HG03025 (cell line): ENCODE measurements at regions not wholly inside any gene's neighbourhood (a gene's known extent, or its start where the extent isn't known, plus 50 kb on each side); places are given as distances from the start of the nearest gene placed in this dataset.
"Not testable (repeated sequence)": the region's sequence is repeated elsewhere in the genome, so short reads cannot be mapped to it uniquely, and the experiment has no call there.

Experiments used
- ATAC-seq: cut with Tn5 transposase; IDR thresholded peaks from one replicate; pipeline ENCODE4 v1.9.1; 2021; ENCODE audit warnings: mild to moderate bottlenecking, moderate library complexity; ENCODE audit not compliant: unreplicated experiment, low FRiP score

DNA sequence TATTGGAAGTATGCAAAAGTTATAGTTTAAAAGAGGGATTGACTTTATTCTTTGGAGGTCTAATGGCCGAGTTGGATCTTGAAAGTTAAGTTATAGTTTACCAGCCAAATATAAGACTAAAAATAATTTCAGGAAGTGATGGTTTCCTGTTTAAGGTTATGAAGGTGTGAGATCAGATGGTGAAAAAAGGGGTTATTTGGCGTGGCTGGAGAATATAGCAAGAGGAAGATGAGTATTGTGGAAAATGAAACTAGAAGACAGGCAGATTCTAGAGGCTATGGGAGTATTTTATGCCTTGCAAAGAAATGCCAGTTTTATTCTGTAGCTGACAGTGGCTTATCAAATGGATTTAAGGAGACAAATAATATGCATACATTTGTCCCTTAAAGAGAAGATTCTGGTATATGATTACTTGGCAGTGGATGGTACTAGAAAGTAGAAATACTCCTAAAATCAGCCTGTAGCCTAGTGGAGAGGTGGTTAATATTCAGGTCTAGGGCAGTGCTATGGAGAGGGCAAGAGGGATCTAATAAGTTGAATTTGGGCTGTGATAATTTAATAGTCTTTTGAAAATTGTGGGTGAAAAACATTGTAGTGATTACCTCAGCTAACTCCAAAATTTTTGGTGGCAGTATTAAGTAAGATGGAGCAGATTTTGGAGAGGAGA, 1091.8 kb upstream of the ATXN7L3B start:
- ATAC-seq: no peak

DNA sequence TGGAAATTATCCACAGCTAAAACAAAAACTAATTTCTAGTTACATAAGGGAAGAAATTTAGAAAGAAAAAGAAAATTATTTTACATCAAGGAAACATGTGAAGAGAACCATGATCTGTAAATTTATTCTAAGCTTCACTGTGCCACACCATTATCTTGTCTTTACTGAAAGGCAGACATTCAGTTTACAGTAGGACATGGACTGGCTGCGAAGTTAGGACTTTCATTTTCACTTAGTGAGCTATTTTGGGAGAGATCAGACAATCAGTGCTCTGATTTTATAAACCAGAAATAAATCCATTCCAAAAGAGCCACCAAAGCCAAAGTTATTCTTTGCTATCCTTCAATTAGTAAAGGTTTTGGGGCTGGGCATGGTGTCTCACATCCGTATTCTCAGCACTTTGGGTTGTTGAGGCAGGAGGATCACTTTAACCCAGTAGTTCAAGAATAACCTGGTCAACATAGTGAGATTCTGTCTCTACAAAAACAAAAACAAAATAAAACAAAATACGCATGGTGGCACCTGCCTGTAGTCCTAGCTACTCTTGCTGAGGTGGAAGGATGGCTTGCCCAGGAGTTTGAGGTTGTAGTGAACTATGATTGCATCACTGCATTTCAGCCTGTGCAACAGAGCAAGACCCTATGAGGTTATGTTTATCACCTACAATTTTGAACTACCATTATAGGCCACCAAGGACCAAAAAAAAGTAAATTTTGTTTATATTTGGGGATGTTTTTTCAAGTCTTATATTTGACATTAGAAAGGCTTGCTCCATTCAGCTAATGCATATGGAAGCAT, 1084.8 kb upstream of the ATXN7L3B start:
- no peak for ATAC-seq

DNA sequence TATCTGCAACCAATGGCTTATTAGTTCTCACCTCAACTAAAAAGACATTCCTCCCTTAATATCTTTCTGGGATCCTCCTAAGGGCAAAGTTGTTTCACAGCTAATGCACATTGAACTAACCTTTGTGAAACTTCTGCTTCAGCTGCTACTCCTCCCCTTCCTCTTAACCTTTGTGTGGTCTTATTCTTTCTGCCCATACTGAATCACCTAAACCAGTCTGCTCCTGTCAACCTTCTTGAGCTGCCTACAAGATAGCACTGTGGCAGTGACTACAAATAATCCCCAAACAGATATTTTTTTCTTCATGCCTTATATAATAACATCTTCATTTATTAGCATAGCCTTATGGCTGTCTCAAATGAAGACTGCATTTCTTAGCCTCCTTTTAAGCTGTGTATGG, 1077.4 kb upstream of the ATXN7L3B start:
- ATAC-seq: no peak

DNA sequence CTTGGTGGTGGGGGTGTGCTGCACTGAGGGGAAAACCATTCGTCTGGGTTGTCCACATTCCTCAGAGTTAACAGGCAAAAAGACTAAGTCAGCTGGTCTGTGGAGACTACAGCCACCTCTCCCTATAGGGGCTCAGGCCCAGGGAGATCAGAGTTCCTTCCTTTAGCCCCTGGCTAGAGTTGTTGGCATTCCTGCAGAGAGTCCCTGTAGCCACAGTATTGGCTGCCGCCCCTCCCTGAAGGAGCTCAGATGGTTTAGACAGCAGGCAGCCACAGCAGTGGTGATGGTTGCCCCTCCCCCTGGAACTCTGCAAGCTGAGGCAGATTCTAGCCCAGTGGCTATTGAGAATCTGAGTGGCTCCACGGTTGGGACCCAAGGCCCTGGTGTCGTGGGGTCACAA, 1072.5 kb upstream of the ATXN7L3B start:
- no peak for ATAC-seq

DNA sequence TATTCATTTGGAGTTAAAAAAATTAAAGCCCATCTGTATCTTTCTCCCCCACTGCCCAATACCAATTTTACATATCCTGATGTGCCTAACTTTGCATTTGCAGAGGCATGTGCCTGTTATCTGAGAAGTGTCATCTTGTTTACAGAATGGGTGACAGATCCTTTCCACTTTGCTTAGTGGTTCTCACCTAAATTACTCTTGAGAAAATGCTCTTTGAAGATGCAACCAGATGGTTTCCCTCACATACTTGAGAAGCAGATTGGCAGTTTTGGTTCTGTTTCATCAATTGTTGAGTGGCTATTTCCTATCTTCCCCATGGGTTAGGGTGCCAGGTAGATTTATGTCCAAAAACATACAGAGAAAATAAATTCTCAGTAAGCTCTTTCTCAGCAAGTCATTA, 1051.4 kb upstream of the ATXN7L3B start:
- ATAC-seq: no peak

DNA sequence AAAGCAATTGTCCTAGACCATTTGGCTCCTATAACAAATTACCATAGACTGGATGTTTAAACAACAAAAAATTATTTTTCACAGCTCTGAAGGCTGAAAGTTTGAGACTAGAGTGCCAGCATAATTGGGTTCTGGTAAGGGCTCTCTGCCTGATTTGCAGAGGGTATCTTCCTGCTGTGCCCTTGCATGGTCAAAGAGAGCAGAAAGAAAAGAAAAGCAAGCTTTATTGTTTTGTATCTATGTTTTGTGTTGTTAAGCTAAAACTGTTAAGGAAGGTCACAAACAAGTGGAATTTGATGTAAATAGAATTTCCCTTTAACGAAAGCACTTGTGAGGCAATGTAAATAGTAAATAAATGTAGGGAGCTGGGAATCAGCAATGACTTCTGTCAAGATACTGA, 1031.0 kb upstream of the ATXN7L3B start:
- ATAC-seq: no peak

DNA sequence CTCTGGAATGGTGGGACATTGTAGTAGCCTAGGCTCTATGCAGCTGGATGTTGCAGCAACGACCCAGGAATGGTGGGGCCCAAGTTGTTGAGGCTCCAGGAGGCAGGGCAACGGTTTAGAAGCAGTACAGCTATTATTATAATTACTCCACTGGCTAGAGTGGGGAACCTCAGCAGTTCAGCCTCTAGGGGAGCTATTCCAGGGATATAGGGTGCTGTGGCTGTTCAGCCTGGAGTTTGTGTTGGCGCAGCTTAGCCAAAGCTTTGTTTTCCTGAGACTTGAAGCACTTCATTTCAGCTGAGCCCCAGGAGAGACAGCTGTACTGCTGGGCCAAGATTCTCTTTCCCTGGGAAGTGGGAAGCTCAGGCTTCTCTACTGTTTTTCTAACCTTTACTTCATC, 1023.0 kb upstream of the ATXN7L3B start:
- ATAC-seq: no peak

DNA sequence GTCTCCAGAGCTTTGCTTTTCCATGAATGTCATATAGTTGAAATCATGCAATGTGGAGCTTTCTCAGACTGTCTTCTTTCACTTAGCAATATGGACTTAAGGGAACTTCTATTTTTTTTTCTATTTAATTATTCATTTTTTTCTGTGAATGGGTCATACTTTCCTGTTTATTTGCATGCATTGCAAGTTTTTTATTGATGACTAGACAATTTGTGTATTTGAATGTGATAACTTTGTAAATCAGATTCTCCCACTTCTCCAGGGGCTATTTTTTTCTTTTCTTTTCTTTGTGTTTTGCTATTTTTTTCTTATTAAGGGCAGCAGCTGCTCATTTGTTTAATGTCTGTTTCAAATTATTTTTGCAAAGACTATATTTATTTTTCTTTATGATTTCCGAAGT, 1019.8 kb upstream of the ATXN7L3B start:
- no peak for ATAC-seq

DNA sequence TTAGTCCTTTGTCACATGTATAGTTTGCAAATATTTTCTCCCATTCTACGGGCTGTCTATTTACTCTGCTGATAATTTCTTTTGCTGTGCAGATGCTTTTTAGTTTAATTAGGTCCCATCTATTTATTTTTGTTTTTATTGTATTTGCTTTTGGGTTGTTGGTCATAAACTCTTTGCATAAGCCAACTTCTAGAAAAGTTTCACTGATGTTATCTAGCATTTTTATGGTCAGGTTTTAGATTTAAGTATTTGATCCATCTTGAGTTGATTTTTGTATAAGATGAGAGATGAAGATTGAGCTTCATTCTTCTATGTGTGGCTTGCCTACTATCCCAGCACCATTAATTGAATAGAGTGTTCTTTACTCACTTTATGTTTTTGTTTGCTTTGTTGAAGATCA, 1008.4 kb upstream of the ATXN7L3B start:
- no peak for ATAC-seq

DNA sequence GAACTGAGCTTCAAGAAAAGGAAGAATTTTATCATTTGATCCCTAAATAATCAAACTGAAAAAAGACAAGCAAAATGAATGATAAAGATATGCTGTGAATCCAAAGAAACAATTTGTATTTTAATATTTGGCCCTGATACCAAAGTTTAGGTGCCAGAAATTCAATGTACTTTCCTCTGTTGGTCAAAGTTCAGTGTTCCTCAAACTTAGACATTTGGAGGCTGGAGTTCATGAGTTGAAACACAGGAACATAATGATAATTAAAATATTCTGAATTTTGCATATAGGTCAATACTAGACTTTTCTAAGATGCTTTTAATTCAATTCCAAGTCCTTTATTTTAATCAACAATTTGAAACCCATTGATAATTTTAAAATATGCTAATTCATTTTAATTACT, 1007.7 kb upstream of the ATXN7L3B start:
- ATAC-seq: no peak

DNA sequence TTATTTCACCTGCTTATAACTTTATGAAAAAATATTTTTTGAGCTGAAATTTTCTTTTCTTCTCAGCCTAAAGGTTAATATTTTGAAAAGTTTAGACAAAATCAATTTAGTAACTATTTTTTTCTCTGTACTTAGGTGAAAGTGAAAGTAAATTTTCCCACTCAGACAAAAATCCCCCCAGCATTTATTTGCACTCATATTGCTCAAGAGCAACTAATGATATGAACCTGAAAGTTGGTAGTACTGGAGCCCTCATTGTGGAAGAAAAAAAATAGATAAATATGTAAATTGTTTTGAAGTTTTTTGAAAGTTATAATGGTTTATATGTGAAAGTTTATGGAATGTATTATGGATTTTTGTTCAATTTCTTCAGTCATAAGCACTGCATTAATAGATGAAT, 1005.9 kb upstream of the ATXN7L3B start:
- no peak for ATAC-seq

DNA sequence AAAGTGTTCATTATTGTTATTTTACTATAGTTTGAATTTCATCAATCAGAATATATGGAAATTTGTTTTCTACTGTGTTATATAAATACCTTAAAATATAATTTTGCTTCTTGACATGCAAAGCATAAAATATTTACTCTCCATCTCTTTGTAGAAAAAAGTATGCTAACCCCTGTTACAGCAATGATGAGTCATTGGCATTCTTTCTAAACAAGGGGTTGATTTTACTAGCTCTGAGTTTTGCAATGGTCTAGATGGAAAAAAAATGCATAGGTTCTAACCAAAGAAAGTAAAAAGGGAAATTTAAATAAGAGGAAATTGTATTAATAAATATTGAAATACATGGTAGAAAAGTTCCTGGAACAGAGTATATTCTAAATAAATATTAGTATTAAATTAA, 990.2 kb upstream of the ATXN7L3B start:
- ATAC-seq: no peak

DNA sequence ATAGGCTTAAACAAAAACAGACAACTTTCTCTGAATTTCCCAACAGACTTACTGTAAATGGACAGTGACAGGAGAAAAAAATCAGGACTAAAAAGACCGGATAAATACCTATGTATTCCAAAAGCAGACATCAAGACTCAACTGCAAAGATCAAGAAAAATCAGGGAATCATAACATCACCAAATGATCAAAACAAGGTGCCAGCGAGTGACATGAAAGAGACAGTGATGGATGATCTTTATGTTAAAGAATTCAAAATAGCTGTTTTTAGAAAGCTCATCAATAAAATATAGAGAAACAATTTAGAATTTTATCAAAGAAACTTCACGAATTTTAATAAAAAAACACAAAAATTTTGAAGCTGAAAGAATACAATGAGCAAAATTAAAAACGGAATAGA, 952.5 kb upstream of the ATXN7L3B start:
- no peak for ATAC-seq

DNA sequence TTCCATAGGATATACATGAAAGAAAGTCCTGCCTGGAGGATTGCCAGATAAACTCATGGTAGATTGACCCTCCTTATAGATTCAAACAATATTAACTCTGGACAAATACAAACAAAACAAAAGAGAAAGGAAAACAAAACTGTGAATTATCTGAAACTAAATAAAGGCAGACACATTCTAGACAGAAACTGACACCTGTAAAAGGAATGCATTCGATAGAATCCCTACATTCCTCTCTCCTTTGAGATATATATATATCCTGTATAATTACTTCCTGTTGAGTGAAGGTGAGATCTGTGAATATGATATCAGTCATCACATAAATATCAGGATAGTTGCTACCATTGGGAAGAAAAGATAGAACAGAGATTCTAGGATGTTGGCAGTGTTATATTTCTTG, 948.4 kb upstream of the ATXN7L3B start:
- ATAC-seq: no peak

DNA sequence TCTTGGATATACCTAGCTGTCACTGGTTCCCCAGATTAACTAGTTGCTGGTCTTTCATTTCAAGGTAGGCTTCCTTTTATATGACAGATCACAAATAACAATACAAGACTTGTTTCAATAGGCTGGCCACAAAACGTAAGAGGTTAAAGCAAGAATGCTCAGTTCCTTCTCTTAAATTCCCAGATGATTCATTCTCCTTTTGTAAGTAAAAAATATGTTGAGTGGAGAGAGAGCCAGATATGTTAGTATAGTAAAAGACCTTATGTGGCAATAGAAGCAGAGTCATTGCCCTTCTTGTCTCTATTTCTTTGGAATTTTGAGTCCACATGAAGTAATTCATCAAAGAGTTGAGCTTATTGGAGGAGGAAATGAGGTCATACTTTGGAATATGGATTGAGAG, 939.0 kb upstream of the ATXN7L3B start:
- no peak for ATAC-seq

DNA sequence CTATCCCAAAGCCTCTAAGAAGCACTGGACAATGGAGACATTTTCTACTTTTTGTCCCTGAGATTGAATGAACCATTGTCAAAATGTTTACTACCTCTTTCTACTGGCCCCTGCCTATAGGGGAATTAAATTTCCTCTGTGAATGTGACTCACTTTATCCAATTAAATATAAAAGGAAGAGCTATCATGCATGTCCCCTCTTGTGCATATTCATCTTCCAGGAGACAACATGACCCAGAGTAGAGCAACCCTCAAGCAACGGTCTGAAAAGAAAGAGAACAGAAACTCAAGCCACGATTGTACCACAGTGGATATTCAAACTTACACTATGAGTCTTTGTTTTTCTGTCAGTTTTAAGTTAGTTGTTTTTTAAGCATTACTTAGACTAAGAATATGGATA, 938.4 kb upstream of the ATXN7L3B start:
- ATAC-seq: no peak

DNA sequence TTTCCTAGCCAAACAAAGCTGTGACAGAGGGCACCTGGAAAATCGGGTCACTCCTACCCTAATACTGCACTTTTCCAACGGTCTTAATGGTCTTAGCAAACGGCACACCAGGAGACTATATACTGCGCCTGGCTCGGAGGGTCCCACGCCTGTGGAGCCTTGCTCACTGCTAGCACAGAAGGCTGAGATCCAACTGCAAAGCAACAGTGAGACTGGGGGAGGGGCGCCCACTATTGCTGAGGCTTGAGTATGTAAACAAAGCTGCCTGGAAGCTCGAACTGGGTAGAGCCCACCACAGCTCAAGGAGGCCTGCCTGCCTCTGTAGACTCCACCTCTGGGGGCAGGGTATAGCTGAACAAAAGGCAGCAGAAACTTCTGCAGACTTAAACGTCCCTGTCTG, 931.7 kb upstream of the ATXN7L3B start:
- not testable (repeated sequence) for ATAC-seq

DNA sequence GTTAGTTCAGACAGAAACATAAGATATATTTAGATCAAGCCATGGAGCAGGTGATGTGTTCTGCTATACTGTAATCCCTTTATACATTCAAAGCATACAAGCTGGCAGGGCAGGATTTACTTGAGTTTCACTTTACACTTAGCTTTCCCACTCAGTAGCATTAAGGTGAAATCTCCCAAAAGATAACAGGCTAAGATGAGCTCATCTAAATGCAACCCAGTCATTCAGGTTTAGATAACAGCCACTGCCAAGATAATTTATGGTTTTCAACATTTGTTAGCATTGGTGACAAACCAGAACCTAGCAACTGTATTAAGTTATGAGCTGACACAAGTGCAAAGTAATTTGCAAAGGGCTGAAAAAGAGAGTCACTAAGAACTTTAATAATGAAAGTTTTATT, 925.1 kb upstream of the ATXN7L3B start:
- ATAC-seq: no peak

DNA sequence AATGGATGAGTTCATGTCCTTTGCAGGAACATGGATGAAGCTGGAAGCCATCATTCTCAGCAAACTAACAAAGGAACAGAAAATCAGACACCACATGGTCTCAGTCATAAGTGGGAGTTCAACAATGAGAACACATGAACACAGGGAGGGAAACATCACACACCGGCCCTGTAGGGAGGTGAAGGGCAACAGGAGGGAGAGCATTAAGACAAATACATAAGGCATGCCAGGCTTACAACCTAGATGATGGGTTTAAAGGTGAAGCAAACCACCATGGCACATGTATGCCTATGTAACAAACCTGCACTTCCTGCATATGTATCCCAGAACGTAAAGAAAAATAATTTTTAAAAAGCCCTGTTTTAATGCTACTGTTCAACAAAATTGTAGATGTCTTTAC, 914.2 kb upstream of the ATXN7L3B start:
- ATAC-seq: no peak

DNA sequence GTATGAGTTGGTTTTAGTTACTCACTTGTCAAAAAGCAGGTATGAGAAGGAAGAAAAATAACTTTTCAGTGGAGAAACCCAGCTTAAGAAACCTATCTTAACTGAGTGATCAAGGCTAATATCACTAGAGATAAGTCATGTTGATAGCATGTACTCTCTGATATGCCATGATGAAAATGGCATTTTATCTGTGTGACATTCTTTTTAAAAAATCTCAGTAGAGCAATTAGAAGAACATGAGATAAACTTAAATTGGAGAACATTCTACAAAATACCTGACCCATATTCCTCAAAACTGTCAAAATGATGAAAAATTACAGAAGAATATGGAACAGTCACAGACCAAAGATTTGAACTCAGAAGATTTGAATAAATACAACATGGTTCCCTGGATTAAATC, 912.4 kb upstream of the ATXN7L3B start:
- ATAC-seq: no peak

DNA sequence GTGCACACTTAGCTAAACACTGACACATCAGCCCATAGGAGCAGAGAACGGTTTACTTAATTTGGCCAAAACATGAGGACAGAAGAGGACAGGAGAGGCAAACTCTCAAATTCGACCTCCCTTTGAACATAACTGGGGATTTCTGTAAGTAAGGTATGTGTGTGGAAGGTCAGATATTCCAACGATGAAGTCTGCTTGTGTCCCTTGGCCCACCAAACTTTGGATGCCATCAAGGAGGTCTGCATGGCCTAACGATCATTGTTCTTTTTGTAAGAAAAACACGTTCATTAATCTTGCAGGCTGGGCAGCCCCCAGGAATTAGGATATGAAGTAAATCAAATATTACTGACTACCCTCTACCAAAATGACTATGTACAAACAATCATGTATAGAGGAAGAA, 908.5 kb upstream of the ATXN7L3B start:
- no peak for ATAC-seq
